Sigmoid colon (tissue), 6 donors: ENCODE measurements at regions not wholly inside any gene's neighbourhood (a gene's known extent, or its start where the extent isn't known, plus 50 kb on each side); places are given as distances from the start of the nearest gene placed in this dataset.
"Not testable (repeated sequence)": the region's sequence is repeated elsewhere in the genome, so short reads cannot be mapped to it uniquely, and the experiment has no call there.

ENCODE experiments used
- DNase-seq: peaks from one replicate; pipeline ENCODE4 v3.0.0-alpha.2; 2019
- H3K27ac ChIP-seq, 4 donors: fragments of 200-600 bp; sonication (generic); one replicate each; pipeline ENCODE4 v1.5.1; 2016 to 2019; ENCODE audit warnings: mild to moderate bottlenecking in 1 of 4
- H3K27me3 ChIP-seq, 3 donors: fragments of 200-600 bp; sonication (generic); one replicate each; pipeline ENCODE4 v1.5.1; 2019; ENCODE audit warnings: mild to moderate bottlenecking in 1 of 3
- H3K36me3 ChIP-seq, 4 donors: fragments of 200-600 bp; sonication (generic); one replicate each; pipeline ENCODE4 v1.5.1; 2016 to 2019
- H3K4me1 ChIP-seq, 4 donors: fragments of 200-600 bp; sonication (generic); one replicate each; pipeline ENCODE4 v1.5.1; 2017 to 2019
- H3K4me3 ChIP-seq, 4 donors: fragments of 200-600 bp; sonication (generic); one replicate each; pipeline ENCODE4 v1.5.1; 2017 to 2019; ENCODE audit warnings: mild to moderate bottlenecking in 2 of 4, moderate library complexity in 1 of 4
- H3K9me3 ChIP-seq, 4 donors: fragments of 200-600 bp in 3 of 4; sonication (generic) in 3 of 4; one replicate each; pipeline versions ENCODE4 v1.5.1 to v1.6.1; 2013 to 2019
- EP300 ChIP-seq, 4 donors: sonication (generic); formaldehyde crosslinking; IDR thresholded peaks; one replicate each; pipeline ENCODE4 v1.6.1; 2017; ENCODE audit warnings: antibody characterized with exemption in 4 of 4
- POLR2A ChIP-seq, 2 donors: fragments of 450-650 bp; IDR thresholded peaks; one replicate each; pipeline ENCODE4 v1.6.1; 2016; ENCODE audit warnings: antibody characterized with exemption in 2 of 2, mild to moderate bottlenecking in 2 of 2, moderate library complexity in 2 of 2
- POLR2AphosphoS5 ChIP-seq, 4 donors: sonication (generic); formaldehyde crosslinking; IDR thresholded peaks; one replicate each; pipeline ENCODE4 v1.6.1; 2017; ENCODE audit warnings: antibody characterized with exemption in 4 of 4
- WGBS, 2 donors: extraction: QIAGEN DNeasy Blood & Tissue Kit; methylation state at CpG; one replicate each; pipeline ENCODE4 v1.1.7; 2013; 5-methylcytosine and 5-hydroxymethylcytosine counted together
- intact Hi-C: fragments of 100-400 bp; cut with DNase I; formaldehyde crosslinking; loops from one replicate; pipeline ENCODE4 v1.15.1; 2023
- TF ChIP-seq, protein P1 (sequence below), 4 experiments: fragments of 450-650 bp in 3 of 4; fragments of 200-600 bp in 1 of 4; IDR thresholded peaks; one replicate each; pipeline ENCODE4 v1.5.1; 2016 to 2019; ENCODE audit warnings: antibody characterized with exemption in 4 of 4, mild to moderate bottlenecking in 3 of 4, moderate library complexity in 2 of 4
- donor health status: healthy with polysubstance abuse.
- donor health status: healthy.

DNA sequence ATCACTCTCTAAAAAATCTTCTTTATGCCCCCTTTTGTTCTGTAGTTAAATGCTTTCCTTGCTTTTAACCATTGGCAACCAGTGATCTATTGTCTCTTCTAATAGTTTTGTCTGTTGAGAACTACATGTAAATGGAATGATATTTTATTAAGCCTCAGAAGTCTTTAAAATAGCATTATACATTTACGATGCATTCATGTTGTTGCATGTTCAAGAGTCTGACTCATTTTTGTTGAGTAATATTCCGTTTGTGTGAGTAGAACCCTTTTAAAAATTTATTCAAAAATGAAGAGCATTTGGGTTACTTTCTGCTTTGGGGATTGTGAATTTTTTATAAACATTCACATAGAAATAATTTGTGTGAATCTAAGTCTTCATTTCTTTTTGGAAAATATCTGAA is 1352.9 kb downstream of the NCAM2 start:
- DNase-seq, result no peak
- Histone ChIP-seq H3K4me3 (no peak overlapping the region), H3K36me3 (no peaks in the 10 kb centered on the region), H3K27ac (no peak overlapping the region), H3K9me3 (no peaks in the 10 kb centered on the region), H3K27me3 (no peaks in the 10 kb centered on the region), H3K4me1 (no peaks in the 10 kb centered on the region)
- intact Hi-C loops, result no loop called here
- 40 to 80% methylated on average over 2 of the region's 2 CpGs for WGBS, 2 donors
- TF ChIP-seq EP300 (IDR thresholded peaks at IDR 0.05) (no peak), POLR2AphosphoS5 (IDR thresholded peaks at IDR 0.05) (no peak)
- TF ChIP-seq, protein P1, sequence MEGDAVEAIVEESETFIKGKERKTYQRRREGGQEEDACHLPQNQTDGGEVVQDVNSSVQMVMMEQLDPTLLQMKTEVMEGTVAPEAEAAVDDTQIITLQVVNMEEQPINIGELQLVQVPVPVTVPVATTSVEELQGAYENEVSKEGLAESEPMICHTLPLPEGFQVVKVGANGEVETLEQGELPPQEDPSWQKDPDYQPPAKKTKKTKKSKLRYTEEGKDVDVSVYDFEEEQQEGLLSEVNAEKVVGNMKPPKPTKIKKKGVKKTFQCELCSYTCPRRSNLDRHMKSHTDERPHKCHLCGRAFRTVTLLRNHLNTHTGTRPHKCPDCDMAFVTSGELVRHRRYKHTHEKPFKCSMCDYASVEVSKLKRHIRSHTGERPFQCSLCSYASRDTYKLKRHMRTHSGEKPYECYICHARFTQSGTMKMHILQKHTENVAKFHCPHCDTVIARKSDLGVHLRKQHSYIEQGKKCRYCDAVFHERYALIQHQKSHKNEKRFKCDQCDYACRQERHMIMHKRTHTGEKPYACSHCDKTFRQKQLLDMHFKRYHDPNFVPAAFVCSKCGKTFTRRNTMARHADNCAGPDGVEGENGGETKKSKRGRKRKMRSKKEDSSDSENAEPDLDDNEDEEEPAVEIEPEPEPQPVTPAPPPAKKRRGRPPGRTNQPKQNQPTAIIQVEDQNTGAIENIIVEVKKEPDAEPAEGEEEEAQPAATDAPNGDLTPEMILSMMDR (IDR thresholded peaks at IDR 0.05), result no peak

DNA sequence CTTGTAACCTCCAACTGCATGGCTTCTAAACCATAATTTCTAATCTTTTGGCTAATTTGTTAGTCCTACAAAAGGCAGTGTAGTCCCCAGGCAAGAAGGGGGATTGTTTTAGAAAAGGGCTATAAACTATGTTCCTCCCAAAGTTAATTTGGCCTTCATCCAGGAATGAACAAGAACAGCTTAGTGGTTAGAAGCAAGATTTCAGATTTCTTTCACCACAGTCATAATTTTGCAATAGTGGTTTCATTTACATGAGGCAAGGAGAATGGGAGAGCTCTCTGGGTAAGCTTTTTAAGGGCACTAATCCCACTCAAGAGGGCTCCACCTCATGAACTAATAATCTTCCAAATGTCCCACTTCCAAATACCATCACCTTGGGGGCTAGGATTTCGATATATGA is 1353.9 kb downstream of the NCAM2 start:
- intact Hi-C loops, result no loop called here
- Histone ChIP-seq H3K27ac (no peak overlapping the region), H3K9me3 (no peaks in the 10 kb centered on the region), H3K36me3 (no peaks in the 10 kb centered on the region), H3K4me3 (no peak overlapping the region), H3K4me1 (no peaks in the 10 kb centered on the region), H3K27me3 (no peaks in the 10 kb centered on the region)
- TF ChIP-seq, protein P1 (IDR thresholded peaks at IDR 0.05), result no peak
- TF ChIP-seq EP300 (IDR thresholded peaks at IDR 0.05) (no peak), POLR2AphosphoS5 (IDR thresholded peaks at IDR 0.05) (no peak), POLR2A (IDR thresholded peaks at IDR 0.05) (no peak)
- no peak for DNase-seq
- 75 to 85% methylated on average over 1 of the region's 1 CpG for WGBS, 2 donors

DNA sequence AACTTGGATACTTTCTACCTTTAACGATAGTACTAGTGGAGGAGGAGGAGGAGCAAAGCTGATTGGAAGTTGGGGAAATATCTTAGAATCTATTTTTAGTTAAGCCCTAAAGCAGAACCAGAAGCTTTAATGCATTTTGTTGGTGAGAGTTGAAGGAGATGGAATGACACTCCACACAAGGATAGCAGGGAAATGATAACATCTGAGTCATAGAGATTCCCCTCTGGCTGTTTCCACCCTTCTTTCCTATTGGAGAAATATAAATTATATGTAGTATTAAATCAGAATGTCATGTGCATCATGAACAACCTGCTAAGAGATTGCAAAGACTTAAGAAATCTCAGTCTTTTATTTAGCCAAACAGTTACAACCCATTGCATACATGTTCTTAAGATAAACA is 1357.7 kb downstream of the NCAM2 start:
- DNase-seq, result no peak
- H3K27ac ChIP-seq, result no peak overlapping the region

DNA sequence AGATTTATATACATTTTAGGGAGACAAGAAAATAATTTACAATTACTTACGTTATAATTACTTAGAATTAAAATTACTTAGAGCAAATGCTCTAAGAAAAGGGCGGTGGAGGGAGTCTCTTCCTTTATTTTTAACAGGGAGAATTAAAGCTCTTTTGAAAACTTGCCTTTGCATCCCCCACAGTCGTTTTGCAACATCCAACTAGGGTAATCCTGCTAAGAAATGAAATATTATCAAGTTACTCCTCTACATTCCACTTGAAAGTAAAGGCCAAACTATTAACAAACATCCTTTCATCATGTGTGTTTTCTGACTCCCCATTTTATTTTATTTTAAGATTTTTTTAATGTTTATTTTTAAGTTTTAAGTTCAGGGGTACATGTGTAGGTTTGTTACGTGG is 1358.5 kb downstream of the NCAM2 start:
- TF ChIP-seq POLR2A (IDR thresholded peaks at IDR 0.05) (no peak), POLR2AphosphoS5 (IDR thresholded peaks at IDR 0.05) (no peak), EP300 (IDR thresholded peaks at IDR 0.05) (no peak)
- TF ChIP-seq, protein P1 (IDR thresholded peaks at IDR 0.05), result no peak

More for the DNA sequence above, 1357.7 kb downstream of the NCAM2 start:
- 95 to 100% methylated on average over 1 of the region's 1 CpG for WGBS, 2 donors
- TF ChIP-seq EP300 (IDR thresholded peaks at IDR 0.05), result no peak
- TF ChIP-seq POLR2A (IDR thresholded peaks at IDR 0.05), result no peak
- TF ChIP-seq, protein P1 (IDR thresholded peaks at IDR 0.05), result no peak
- no peak for TF ChIP-seq POLR2AphosphoS5 (IDR thresholded peaks at IDR 0.05)
- intact Hi-C loops, result no loop called here
- H3K4me3 ChIP-seq, result no peak overlapping the region
- H3K9me3 ChIP-seq, result no peaks in the 10 kb centered on the region
- H3K4me1 ChIP-seq, result no peaks in the 10 kb centered on the region
- no peaks in the 10 kb centered on the region for H3K27me3 ChIP-seq
- H3K36me3 ChIP-seq, result no peaks in the 10 kb centered on the region

DNA sequence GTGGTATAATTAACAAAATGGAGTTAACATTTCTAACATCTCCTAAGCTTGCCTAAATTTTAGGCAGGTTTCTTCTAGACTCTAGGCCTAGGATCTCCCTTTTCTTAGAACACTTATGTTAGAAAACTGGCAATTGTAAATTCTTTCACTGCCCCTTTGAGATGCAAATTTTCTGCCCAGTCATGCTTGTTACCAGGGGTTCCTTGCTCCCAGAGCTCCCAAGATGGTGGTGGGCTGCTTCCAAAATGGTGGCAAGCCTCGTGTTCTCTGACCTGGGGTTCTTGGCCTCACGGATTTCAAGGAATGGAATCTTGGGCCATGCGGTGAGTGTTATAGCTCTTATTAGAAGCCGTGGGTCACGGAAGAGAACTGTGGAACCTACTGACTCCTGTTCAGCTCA is 1361.4 kb downstream of the NCAM2 start:
- H3K4me1 ChIP-seq, H3K27ac ChIP-seq, H3K27me3 ChIP-seq, H3K9me3 ChIP-seq, H3K4me3 ChIP-seq, intact Hi-C loops, H3K36me3 ChIP-seq, DNase-seq: not testable (repeated sequence)
- WGBS, 2 donors, result 85 to 90% methylated on average over 5 of the region's 5 CpGs

More for the DNA sequence above, 1358.5 kb downstream of the NCAM2 start:
- intact Hi-C loops, result no loop called here
- no peak overlapping the region for H3K27ac ChIP-seq
- no peaks in the 10 kb centered on the region for H3K4me1 ChIP-seq
- H3K27me3 ChIP-seq, result no peaks in the 10 kb centered on the region
- no peaks in the 10 kb centered on the region for H3K36me3 ChIP-seq
- WGBS, 2 donors, result 71 to 74% methylated on average over 4 of the region's 4 CpGs
- H3K9me3 ChIP-seq, result no peaks in the 10 kb centered on the region
- DNase-seq, result no peak
- H3K4me3 ChIP-seq, result no peak overlapping the region
